ENCODE measurements at regions not wholly inside any gene's neighbourhood (a gene's known extent, or its start where the extent isn't known, plus 50 kb on each side); places are given as distances from the start of the nearest gene placed in this dataset.

DNA sequence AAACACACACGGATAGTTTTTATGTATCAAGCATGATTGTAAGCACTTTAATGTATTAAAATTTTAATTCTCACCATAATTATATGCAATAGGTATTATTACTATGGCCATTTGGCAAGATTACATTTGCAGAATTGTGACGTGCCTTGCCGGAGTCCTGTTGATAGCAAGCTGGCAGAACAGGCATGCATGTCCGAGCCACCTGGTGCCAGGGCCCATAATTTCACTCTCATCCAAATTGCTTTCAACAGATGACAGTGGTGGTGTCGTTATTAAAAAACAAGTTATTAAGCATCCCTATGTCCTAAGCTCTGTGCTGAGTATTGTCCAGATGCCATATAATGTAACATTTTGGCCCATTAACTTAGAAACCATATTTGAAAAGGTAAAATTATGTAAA lies 374.3 kb downstream of the FOXO1 start:
- TF ChIP-seq, protein P1, sequence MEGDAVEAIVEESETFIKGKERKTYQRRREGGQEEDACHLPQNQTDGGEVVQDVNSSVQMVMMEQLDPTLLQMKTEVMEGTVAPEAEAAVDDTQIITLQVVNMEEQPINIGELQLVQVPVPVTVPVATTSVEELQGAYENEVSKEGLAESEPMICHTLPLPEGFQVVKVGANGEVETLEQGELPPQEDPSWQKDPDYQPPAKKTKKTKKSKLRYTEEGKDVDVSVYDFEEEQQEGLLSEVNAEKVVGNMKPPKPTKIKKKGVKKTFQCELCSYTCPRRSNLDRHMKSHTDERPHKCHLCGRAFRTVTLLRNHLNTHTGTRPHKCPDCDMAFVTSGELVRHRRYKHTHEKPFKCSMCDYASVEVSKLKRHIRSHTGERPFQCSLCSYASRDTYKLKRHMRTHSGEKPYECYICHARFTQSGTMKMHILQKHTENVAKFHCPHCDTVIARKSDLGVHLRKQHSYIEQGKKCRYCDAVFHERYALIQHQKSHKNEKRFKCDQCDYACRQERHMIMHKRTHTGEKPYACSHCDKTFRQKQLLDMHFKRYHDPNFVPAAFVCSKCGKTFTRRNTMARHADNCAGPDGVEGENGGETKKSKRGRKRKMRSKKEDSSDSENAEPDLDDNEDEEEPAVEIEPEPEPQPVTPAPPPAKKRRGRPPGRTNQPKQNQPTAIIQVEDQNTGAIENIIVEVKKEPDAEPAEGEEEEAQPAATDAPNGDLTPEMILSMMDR (IDR thresholded peaks at IDR 0.05; ENCODE audit: insufficient read depth, low read depth, low read length), result no peak
- TF ChIP-seq EZH2 (IDR thresholded peaks at IDR 0.05; ENCODE audit: insufficient read depth, low read length), result no peak

Measured in astrocyte (in vitro differentiated cells and primary cell).